ENCODE measurements at regions not wholly inside any gene's neighbourhood (a gene's known extent, or its start where the extent isn't known, plus 50 kb on each side); places are given as distances from the start of the nearest gene placed in this dataset.

GRCh38 chr4:165740911-165741310 lies 132.1 kb upstream of the TLL1 start:
- no peak for FAIRE-seq
- no peak overlapping the region for H3K9ac ChIP-seq (ENCODE audit: insufficient read depth, low read depth, low read length)

GRCh38 chr4:165743422-165743821 lies 129.6 kb upstream of the TLL1 start:
- no TSS peak for BruUV-seq (replicated peaks)
- no peaks in the 10 kb centered on the region for H3K4me1 ChIP-seq (ENCODE audit: insufficient read depth, low read length)
- H3K79me2 ChIP-seq (ENCODE audit: insufficient read depth, low read length), result no peaks in the 10 kb centered on the region
- in situ Hi-C loops (cut with HindIII; ENCODE audit: extremely low pct_ligation_motif_present, low pct_unique_long_range_greater_than_20kb) (no loop called here), intact Hi-C loops (cut with micrococcal nuclease; ENCODE audit: unreplicated experiment) (no loop called here)
- no peaks in the 10 kb centered on the region for H3K27me3 ChIP-seq (ENCODE audit: control insufficient read depth in 1 of 2, insufficient read depth in 2 of 2, low read length in 2 of 2)
- CTCF ChIA-PET (ENCODE audit: low intra/inter-chr PET ratio, low total read pairs), result no interaction called here
- no peak overlapping the region for H3K27ac ChIP-seq (ENCODE audit: extremely low read length, insufficient read depth, low read length)
- POLR2A ChIA-PET, result no interaction called here
- H3K9ac ChIP-seq (ENCODE audit: insufficient read depth, low read depth, low read length), result no peak overlapping the region
- H3K9me3 ChIP-seq (ENCODE audit: low read length), result no peaks in the 10 kb centered on the region
- no peaks in the 10 kb centered on the region for H4K20me1 ChIP-seq (ENCODE audit: insufficient read depth, low read length)
- ATAC-seq (no peak), DNase-seq (ENCODE audit: low spot score) (no peak), FAIRE-seq (no peak)
- H3K4me2 ChIP-seq (ENCODE audit: low read depth, low read length), result no peak overlapping the region
- WGBS (ENCODE audit: low lambda C conversion rate), result 42% methylated on average over 3 of the region's 3 CpGs
- H3K36me3 ChIP-seq (replicated peaks in 1 of 2; ENCODE audit: control insufficient read depth in 1 of 2, insufficient read depth in 2 of 2, low read length in 2 of 2), result no peaks in the 10 kb centered on the region
- H2AFZ ChIP-seq (ENCODE audit: low read length), result no peak overlapping the region
- no peak overlapping the region for H3K4me3 ChIP-seq (replicated peaks in 1 of 3; ENCODE audit: insufficient read depth in 1 of 3, low read depth in 2 of 3, low read length in 3 of 3)
- no peak for TF ChIP-seq FOXO1 (CRISPR knock-in tag; IDR thresholded peaks at IDR 0.05)
- TF ChIP-seq, protein P1, sequence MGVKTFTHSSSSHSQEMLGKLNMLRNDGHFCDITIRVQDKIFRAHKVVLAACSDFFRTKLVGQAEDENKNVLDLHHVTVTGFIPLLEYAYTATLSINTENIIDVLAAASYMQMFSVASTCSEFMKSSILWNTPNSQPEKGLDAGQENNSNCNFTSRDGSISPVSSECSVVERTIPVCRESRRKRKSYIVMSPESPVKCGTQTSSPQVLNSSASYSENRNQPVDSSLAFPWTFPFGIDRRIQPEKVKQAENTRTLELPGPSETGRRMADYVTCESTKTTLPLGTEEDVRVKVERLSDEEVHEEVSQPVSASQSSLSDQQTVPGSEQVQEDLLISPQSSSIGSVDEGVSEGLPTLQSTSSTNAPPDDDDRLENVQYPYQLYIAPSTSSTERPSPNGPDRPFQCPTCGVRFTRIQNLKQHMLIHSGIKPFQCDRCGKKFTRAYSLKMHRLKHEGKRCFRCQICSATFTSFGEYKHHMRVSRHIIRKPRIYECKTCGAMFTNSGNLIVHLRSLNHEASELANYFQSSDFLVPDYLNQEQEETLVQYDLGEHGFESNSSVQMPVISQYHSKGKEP (CRISPR knock-in tag; IDR thresholded peaks at IDR 0.05), result no peak
- no peak for TF ChIP-seq SNAPC5 (CRISPR knock-in tag; IDR thresholded peaks at IDR 0.05; ENCODE audit: borderline replicate concordance)
- no peak for TF ChIP-seq SCMH1 (CRISPR knock-in tag; IDR thresholded peaks at IDR 0.05; ENCODE audit: borderline replicate concordance)
- TF ChIP-seq, protein P2, sequence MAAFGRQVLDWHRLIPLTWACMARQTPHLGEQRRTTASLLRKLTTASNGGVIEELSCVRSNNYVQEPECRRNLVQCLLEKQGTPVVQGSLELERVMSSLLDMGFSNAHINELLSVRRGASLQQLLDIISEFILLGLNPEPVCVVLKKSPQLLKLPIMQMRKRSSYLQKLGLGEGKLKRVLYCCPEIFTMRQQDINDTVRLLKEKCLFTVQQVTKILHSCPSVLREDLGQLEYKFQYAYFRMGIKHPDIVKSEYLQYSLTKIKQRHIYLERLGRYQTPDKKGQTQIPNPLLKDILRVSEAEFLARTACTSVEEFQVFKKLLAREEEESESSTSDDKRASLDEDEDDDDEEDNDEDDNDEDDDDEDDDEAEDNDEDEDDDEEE (CRISPR knock-in tag; IDR thresholded peaks at IDR 0.05), result no peak
- no peak for TF ChIP-seq NCOA2 (CRISPR knock-in tag; IDR thresholded peaks at IDR 0.05)
- TF ChIP-seq ZNF496 (CRISPR knock-in tag; IDR thresholded peaks at IDR 0.05; ENCODE audit: insufficient replicate concordance), result no peak
- no peak for TF ChIP-seq E2F2 (CRISPR knock-in tag; IDR thresholded peaks at IDR 0.05; ENCODE audit: borderline replicate concordance)
- TF ChIP-seq, protein P3, sequence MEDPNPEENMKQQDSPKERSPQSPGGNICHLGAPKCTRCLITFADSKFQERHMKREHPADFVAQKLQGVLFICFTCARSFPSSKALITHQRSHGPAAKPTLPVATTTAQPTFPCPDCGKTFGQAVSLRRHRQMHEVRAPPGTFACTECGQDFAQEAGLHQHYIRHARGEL (CRISPR knock-in tag; IDR thresholded peaks at IDR 0.05), result no peak
- TF ChIP-seq MED8 (CRISPR knock-in tag; IDR thresholded peaks at IDR 0.05; ENCODE audit: insufficient replicate concordance), result no peak
- no peak for TF ChIP-seq RNF219 (CRISPR knock-in tag; IDR thresholded peaks at IDR 0.05)

More at GRCh38 chr4:165740911-165741310, 132.1 kb upstream of the TLL1 start:
- in situ Hi-C loops (cut with HindIII; ENCODE audit: extremely low pct_ligation_motif_present, low pct_unique_long_range_greater_than_20kb) (no loop called here), intact Hi-C loops (cut with micrococcal nuclease; ENCODE audit: unreplicated experiment) (no loop called here)
- WGBS (ENCODE audit: low lambda C conversion rate), result 58% methylated on average over 6 of the region's 6 CpGs
- ChIA-PET POLR2A (no interaction called here), CTCF (ENCODE audit: low intra/inter-chr PET ratio, low total read pairs) (no interaction called here)
- Histone ChIP-seq H3K4me3 (replicated peaks in 1 of 3; ENCODE audit: insufficient read depth in 1 of 3, low read depth in 2 of 3, low read length in 3 of 3) (no peak overlapping the region), H2AFZ (ENCODE audit: low read length) (no peak overlapping the region), H4K20me1 (ENCODE audit: insufficient read depth, low read length) (no peaks in the 10 kb centered on the region), H3K27me3 (ENCODE audit: control insufficient read depth in 1 of 2, insufficient read depth in 2 of 2, low read length in 2 of 2) (no peaks in the 10 kb centered on the region), H3K9me3 (ENCODE audit: low read length) (no peaks in the 10 kb centered on the region), H3K4me2 (ENCODE audit: low read depth, low read length) (no peak overlapping the region), H3K27ac (ENCODE audit: extremely low read length, insufficient read depth, low read length) (no peak overlapping the region), H3K79me2 (ENCODE audit: insufficient read depth, low read length) (no peaks in the 10 kb centered on the region), H3K4me1 (ENCODE audit: insufficient read depth, low read length) (no peaks in the 10 kb centered on the region), H3K36me3 (replicated peaks in 1 of 2; ENCODE audit: control insufficient read depth in 1 of 2, insufficient read depth in 2 of 2, low read length in 2 of 2) (no peaks in the 10 kb centered on the region)
- ATAC-seq (no peak), DNase-seq (ENCODE audit: low spot score) (no peak)
- no TSS peak for BruUV-seq (replicated peaks)
- TF ChIP-seq ZKSCAN5 (CRISPR knock-in tag; IDR thresholded peaks at IDR 0.05) (no peak), CCDC6 (CRISPR knock-in tag; IDR thresholded peaks at IDR 0.05) (no peak), ZNF629 (CRISPR knock-in tag; conservative IDR thresholded peaks at IDR 0.05) (no peak)
